Mesothelial cell of epicardium (in vitro differentiated cells): ENCODE measurements at regions not wholly inside any gene's neighbourhood (a gene's known extent, or its start where the extent isn't known, plus 50 kb on each side); places are given as distances from the start of the nearest gene placed in this dataset.
A peak's percentile ranks its signal among the peaks of the same experiment; 100 is the strongest.

Source experiments
- DNase-seq, 2 experiments: peaks; one replicate each; pipeline ENCODE4 v3.0.0; 2021; ENCODE audit warnings: low spot score in 2 of 2; ENCODE audit not compliant: unreplicated experiment in 2 of 2
- H3K27ac Mint-ChIP-seq: 2 replicates; pipeline ENCODE4 v1.8.0; 2021; ENCODE audit warnings: mixed read lengths
- H3K27me3 Mint-ChIP-seq: 2 replicates; pipeline ENCODE4 v1.8.0; 2021; ENCODE audit warnings: low read depth, mixed read lengths
- H3K36me3 Mint-ChIP-seq: 2 replicates; pipeline ENCODE4 v1.8.0; 2021; ENCODE audit warnings: mixed read lengths
- H3K4me1 Mint-ChIP-seq: 2 replicates; pipeline ENCODE4 v1.8.0; 2021; ENCODE audit warnings: mixed read lengths
- H3K4me3 Mint-ChIP-seq: 2 replicates; pipeline ENCODE4 v1.8.0; 2021; ENCODE audit warnings: mild to moderate bottlenecking, moderate library complexity, mixed read lengths
- H3K9me3 Mint-ChIP-seq: 2 replicates; pipeline ENCODE4 v1.8.0; 2021; ENCODE audit warnings: mixed read lengths
- TF ChIP-seq, protein P1 (sequence below): fragments of 200-600 bp; sonication (generic); IDR thresholded peaks from one replicate; pipeline ENCODE4 v1.5.0; 2021; ENCODE audit warnings: antibody characterized with exemption; ENCODE audit not compliant: unreplicated experiment

DNA sequence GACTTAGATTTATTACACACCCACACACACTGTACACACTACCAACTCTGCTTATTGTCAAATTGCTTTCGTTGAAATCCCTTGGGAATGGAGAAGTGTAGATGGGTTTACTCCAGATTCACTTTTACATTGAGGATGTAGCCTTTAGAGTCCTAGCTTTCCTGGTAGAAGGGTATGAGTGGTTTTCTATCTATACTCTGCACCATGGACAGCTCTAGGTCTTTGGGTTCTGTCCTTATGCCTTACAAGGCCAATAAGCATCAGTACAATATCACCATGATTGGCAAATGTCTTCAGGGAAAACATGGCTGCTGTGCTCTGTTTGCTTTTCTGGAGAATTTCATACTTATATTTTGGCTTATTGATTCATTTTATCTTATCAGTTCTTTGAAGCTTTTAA is 1063.9 kb downstream of the SLC6A15 start:
- Mint-ChIP-seq H3K27ac (no peak overlapping the region), H3K4me1 (no peaks in the 10 kb centered on the region), H3K27me3 (no peaks in the 10 kb centered on the region), H3K4me3 (no peak overlapping the region), H3K36me3 (no peaks in the 10 kb centered on the region), H3K9me3 (peaks cover 1% of the 10 kb centered on the region)
- TF ChIP-seq, protein P1, sequence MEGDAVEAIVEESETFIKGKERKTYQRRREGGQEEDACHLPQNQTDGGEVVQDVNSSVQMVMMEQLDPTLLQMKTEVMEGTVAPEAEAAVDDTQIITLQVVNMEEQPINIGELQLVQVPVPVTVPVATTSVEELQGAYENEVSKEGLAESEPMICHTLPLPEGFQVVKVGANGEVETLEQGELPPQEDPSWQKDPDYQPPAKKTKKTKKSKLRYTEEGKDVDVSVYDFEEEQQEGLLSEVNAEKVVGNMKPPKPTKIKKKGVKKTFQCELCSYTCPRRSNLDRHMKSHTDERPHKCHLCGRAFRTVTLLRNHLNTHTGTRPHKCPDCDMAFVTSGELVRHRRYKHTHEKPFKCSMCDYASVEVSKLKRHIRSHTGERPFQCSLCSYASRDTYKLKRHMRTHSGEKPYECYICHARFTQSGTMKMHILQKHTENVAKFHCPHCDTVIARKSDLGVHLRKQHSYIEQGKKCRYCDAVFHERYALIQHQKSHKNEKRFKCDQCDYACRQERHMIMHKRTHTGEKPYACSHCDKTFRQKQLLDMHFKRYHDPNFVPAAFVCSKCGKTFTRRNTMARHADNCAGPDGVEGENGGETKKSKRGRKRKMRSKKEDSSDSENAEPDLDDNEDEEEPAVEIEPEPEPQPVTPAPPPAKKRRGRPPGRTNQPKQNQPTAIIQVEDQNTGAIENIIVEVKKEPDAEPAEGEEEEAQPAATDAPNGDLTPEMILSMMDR = no peak
- DNase-seq = no peak

DNA sequence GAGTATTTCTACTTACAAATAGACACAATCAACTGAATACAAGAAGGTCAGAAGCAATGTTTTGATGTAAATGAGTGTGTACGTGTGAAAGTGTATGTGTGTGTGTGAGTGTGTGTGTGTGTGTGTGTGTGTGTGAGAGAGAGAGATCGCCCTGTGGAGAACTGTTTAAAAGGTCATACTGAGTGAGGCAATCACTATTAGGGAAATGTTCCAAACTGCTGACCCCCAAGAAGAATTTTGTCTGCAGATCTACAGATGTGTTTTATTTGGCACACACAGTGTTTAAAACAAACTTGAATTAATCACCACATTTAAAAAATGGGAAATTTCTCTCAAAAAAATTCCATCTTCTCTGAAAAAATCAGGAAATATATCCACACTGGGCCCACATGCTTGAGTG is 1069.1 kb downstream of the SLC6A15 start:
- H3K27ac Mint-ChIP-seq = no peak overlapping the region
- TF ChIP-seq, protein P1 = no peak

DNA sequence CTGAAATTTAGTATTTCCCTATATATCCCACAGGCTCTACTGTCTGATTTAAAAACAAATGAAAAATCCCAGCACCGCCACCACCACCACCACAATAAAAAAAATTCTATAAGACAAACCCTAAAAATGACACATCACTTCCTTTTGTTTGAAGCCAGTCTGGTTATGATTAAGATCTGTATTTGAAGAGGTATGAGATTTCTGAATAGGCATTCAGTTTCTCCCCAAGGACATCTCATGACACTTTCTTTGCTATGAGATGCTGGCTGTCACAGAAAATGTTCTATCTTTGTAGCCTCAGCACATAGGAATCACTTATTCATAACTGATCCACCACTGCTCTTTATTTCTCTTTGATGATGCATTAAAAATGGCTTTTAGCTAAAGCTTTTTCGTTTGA is 1071.0 kb downstream of the SLC6A15 start:
- DNase-seq = no peak
- H3K4me1 Mint-ChIP-seq = no peaks in the 10 kb centered on the region
- no peak overlapping the region for H3K4me3 Mint-ChIP-seq
- H3K27ac Mint-ChIP-seq = no peak overlapping the region
- H3K27me3 Mint-ChIP-seq = no peaks in the 10 kb centered on the region
- no peaks in the 10 kb centered on the region for H3K36me3 Mint-ChIP-seq
- TF ChIP-seq, protein P1 = no peak
- H3K9me3 Mint-ChIP-seq = no peaks in the 10 kb centered on the region

More for the DNA sequence above, 1069.1 kb downstream of the SLC6A15 start:
- Mint-ChIP-seq H3K27me3 (no peaks in the 10 kb centered on the region), H3K9me3 (no peaks in the 10 kb centered on the region), H3K4me3 (no peak overlapping the region), H3K4me1 (no peaks in the 10 kb centered on the region), H3K36me3 (no peaks in the 10 kb centered on the region)
- no peak for DNase-seq

DNA sequence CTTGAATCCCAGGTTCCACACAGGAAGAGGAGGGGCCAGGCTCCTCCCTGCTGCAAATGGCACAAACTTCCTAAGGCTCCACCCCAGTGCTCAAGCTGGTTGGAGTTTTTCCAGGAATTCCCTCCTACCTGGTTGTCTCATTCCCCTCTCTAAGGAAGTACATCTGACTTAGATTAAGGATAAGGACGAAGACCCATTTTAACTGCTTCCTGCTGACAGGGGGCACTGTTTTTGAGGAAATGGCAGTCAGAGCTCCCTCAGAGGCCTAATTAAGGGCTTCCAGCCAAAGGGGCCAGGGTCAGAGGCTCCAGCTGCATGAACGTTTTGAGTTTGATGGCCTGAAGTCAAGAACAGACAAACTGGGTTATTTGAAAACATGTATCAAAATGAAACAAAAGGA is 1084.7 kb downstream of the SLC6A15 start:
- TF ChIP-seq, protein P1 = no peak
- Mint-ChIP-seq H3K4me3 (no peak overlapping the region), H3K36me3 (peaks cover 4% of the 10 kb centered on the region), H3K27ac (no peak overlapping the region), H3K9me3 (peaks cover 19% of the 10 kb centered on the region), H3K27me3 (no peaks in the 10 kb centered on the region), H3K4me1 (peaks cover 4% of the 10 kb centered on the region)
- DNase-seq = no peak

DNA sequence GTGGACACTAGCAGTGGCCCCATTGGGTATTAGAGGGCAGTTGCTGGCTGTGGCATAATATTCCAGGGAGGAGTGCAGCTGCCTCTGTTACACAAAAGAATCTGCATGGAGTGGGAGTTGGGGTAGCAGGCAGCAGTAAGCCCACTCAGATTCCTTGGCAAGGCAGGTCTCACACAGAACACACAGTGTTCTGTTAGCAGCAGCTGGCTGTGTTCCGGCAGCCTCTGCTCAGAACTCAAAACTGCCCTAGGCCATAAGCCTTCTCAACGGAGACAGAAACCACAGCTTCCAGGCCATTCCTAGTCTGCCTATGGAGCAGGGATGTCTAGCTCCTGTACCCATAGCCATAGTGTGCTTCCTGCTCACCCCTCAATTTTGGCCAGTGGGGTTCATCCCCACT is 1085.4 kb downstream of the SLC6A15 start:
- H3K36me3 Mint-ChIP-seq = peaks cover 4% of the 10 kb centered on the region
- no peaks in the 10 kb centered on the region for H3K27me3 Mint-ChIP-seq
- H3K27ac Mint-ChIP-seq = peak overlapping the region; percentile 48
- TF ChIP-seq, protein P1 = no peak
- H3K4me1 Mint-ChIP-seq = peaks cover 5% of the 10 kb centered on the region
- peaks cover 19% of the 10 kb centered on the region for H3K9me3 Mint-ChIP-seq
- no peak overlapping the region for H3K4me3 Mint-ChIP-seq
- no peak for DNase-seq

DNA sequence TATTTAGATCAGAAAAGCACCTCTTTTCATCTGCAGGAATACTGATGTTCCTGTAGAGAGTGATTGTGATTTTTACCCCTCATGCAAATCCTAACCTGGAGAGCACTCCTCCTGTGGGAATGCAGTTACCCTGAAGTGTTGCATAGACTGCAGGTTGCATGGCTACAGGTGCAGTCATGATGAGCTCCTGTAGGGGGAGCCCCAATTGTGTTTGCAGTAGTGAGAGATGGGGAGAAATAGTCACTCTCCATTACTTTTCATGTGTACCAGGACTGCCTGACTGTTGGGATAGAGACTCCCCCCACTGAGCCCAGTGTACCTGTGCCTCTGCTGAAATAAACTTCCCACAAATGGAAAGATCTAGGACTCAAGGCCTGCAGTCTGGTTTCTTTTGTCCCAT is 1086.5 kb downstream of the SLC6A15 start:
- DNase-seq = no peak
- Mint-ChIP-seq H3K9me3 (peaks cover 19% of the 10 kb centered on the region), H3K36me3 (peaks cover 4% of the 10 kb centered on the region)

More for the DNA sequence above, 1086.5 kb downstream of the SLC6A15 start:
- TF ChIP-seq, protein P1 = peak; percentile 39
- H3K27ac Mint-ChIP-seq = no peak overlapping the region
- peaks cover 14% of the 10 kb centered on the region for H3K4me1 Mint-ChIP-seq
- no peak overlapping the region for H3K4me3 Mint-ChIP-seq
- H3K27me3 Mint-ChIP-seq = no peaks in the 10 kb centered on the region
